GM23338 (cell line): ENCODE measurements at regions not wholly inside any gene's neighbourhood (a gene's known extent, or its start where the extent isn't known, plus 50 kb on each side); places are given as distances from the start of the nearest gene placed in this dataset.

Source experiments
- EZH2 ChIP-seq: fragments of 200-600 bp; sonication (generic); IDR thresholded peaks from one replicate; pipeline ENCODE4 v1.8.0; 2017; ENCODE audit warnings: antibody characterized with exemption, mild to moderate bottlenecking, low read depth; ENCODE audit not compliant: unreplicated experiment
- EZH2phosphoT487 ChIP-seq: fragments of 200-600 bp; sonication (generic); IDR thresholded peaks from one replicate; pipeline ENCODE4 v1.8.1; 2018; ENCODE audit warnings: antibody characterized with exemption; ENCODE audit not compliant: unreplicated experiment
- TF ChIP-seq, protein P1 (sequence below), 2 experiments: fragments of 200-600 bp in 1 of 2; sonication (generic) in 1 of 2; conservative IDR thresholded peaks; 2 replicates each; pipeline versions ENCODE4 v1.5.1 to v1.6.1; 2016 to 2017; ENCODE audit warnings: antibody characterized with exemption in 2 of 2, low read depth in 2 of 2, mild to moderate bottlenecking in 2 of 2, moderate library complexity in 1 of 2

DNA sequence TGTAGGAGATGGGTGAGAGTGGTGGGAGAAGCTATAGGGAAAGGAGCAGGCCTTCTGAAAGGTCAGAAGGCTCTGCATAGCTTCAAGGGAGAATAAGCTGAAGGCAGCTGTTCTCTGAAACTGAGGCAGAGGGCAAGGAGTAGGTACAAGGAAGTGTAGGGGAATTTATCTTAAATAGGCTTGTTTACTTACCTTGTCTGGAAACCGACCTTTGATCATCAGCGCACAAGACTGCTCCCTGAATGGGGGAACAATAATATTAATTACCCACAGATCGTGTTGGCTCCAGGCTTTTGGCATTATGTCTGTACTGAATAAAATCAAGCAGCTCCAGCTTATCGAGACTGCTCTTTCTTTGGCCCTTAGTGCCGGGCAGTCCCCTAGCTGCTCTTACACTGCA is 175.5 kb upstream of the MAGEB16 start:
- TF ChIP-seq, protein P1, sequence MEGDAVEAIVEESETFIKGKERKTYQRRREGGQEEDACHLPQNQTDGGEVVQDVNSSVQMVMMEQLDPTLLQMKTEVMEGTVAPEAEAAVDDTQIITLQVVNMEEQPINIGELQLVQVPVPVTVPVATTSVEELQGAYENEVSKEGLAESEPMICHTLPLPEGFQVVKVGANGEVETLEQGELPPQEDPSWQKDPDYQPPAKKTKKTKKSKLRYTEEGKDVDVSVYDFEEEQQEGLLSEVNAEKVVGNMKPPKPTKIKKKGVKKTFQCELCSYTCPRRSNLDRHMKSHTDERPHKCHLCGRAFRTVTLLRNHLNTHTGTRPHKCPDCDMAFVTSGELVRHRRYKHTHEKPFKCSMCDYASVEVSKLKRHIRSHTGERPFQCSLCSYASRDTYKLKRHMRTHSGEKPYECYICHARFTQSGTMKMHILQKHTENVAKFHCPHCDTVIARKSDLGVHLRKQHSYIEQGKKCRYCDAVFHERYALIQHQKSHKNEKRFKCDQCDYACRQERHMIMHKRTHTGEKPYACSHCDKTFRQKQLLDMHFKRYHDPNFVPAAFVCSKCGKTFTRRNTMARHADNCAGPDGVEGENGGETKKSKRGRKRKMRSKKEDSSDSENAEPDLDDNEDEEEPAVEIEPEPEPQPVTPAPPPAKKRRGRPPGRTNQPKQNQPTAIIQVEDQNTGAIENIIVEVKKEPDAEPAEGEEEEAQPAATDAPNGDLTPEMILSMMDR (conservative IDR thresholded peaks at IDR 0.05; ENCODE audit: low read depth in 2 of 2) = no peak
- TF ChIP-seq EZH2phosphoT487 (no peak), EZH2 (no peak)
